NCI-H1436 treated with DMSO at 0.1 percent for 48 hours (cell line): ENCODE measurements at regions not wholly inside any gene's neighbourhood (a gene's known extent, or its start where the extent isn't known, plus 50 kb on each side); places are given as distances from the start of the nearest gene placed in this dataset.
"Not testable (repeated sequence)": the region's sequence is repeated elsewhere in the genome, so short reads cannot be mapped to it uniquely, and the experiment has no call there.

Experiments
- DNase-seq: peaks from one replicate; lab custom pipeline; 2025; lab: John Stamatoyannopoulos, UW

DNA sequence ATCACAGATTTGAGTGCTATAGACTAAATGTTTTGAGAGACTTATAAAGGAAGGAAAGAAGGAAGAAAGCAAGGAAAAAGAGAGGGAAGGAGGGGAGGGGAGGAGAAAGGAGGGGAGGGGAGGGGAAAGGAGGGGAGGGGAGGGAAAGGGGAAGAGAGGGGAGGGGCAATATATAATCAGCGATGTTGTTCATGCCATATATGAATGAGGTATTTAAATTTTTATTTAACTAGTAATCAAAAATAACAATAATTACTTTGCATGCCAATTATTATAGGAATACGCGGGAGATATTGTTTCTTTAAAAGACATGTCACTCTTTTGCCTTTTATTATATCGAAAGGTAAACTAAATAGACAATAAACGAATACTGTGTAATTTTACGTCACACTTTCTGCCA, 1029.7 kb downstream of the FAT4 start:
- no peak for DNase-seq

DNA sequence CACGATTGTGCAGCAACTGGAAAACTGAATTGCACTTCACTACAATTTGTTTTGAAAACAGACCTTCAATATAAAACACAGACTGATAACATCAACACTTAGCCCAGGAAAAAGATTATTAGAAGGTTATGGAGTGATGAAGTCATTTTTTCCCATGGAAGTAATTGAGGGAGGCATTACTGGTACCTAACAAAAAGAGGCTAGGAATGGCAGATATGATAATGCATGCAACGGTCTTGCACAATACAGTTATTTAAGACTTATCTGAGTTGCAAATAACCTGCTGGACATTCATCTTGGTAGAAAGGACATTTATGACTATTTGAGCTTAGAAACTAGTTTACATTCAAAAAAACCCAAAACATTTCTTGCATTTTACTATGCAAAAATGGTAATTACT, 1031.9 kb downstream of the FAT4 start:
- no peak for DNase-seq

DNA sequence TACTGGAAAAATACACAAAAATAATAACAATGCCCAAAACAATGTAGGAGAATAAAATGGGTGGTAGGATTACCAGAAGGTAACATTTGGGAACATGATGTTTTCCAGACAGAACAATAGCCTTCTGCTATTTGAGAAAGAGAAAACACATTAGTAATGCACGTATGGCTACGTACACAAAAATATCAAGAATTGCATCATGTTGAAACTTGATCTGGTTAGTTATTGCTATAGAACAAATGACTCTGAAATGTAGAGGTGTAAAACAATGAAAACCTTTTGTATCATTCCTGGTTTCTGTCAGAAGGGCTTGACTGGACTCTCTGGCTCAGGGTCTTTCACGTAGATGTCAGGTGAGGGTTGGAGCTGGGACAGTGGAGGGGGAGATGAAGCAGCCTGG, 1040.0 kb downstream of the FAT4 start:
- DNase-seq, result no peak

DNA sequence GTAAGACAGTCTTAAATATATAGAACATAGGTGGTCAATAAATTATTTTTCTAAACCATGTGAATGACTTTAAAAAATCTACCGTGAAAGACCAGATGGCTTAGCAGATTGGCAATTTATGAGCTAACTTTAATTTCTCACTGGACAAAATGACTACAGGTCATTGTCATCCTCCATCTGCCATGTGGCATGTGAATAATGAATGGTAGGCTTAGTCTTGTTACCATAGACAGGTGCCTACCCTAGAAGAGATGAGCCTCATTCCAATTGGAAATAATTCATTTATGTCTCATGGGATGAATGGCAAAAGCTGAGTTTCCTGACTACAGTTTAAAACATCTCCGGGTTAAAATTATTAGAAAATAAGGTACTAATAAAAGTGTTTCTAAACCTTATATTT, 1043.3 kb downstream of the FAT4 start:
- no peak for DNase-seq

DNA sequence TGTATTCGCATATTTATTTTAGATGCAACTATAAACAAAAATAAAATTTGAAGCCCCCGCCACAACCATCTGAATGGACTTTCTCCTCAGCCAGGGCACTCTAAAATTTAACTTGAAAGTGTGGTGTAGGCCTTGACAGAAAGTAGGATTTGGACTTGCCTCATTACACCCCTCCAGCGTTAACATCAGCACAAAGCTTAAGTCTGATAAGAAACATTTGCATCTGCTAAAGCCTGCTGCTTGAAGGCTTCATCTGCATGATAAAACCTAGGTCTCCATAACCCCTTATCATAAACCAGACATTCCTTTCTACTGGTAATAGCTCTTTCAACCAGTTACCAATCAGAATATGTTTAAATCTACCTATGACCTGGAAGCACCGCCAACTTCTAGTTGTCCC, 1046.5 kb downstream of the FAT4 start:
- DNase-seq, result no peak

DNA sequence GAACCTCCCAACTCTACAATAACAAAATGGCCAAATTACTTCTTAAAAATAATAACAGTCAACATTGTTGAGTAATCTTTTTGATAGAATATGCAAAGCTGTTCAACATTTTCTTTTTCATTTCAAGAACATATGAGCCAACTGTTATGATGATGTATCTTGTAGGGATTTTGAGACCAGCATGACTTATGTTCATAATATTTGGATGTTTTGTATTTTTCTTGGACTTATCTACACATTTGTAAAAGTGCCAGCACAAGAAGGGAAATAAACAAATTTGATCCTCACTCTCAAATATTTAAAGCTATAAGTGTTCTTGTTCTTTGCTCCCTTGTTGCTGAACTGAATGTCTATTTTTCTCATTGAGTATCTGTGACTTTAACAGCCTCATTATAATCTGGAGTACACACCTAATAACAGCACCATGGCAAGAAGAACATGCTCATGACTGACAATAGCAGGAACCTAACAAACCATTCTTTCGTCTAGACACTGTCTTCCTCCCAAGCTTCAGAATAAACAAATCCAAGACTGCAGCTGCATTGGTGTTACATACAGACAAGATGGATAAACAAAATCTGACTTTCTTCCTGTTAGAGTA, 1049.7 kb downstream of the FAT4 start:
- DNase-seq, result no peak

DNA sequence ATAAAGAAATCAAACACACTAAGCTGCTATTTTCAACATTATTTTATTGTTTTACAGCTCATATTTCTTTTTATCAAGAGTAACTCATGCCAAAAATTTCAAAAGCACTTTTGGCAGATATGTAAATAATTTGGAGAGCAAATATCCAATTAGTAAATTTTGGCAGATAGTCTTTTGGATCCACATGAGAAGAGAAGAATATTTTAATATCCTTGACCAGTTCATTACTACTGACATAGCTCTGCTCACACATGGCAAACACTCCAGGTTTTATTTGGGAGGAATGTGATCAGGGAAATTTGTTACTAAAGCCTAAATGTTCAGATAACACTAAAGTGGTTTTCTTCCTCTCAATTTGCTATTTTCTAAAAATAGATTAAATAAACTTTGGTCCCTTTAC, 1054.3 kb downstream of the FAT4 start:
- DNase-seq, result no peak

DNA sequence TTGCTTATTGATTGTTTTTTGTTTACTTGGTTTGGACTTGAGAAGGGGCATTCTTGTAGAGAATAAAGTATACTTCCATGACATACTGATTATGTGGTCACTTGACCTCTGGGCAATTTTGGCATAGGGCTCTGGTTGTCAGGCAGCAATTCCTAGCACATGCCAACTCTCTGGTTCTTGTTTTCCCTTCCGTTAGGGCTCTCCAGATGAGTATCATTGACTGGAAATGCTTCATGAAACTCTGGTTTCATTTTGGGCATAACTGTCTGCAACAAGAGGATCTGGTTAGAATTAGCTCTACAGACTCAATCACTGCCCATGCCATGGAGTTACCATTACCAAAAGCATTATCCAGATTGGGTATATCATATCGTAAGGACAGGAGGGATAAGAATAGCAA, 1057.9 kb downstream of the FAT4 start:
- no peak for DNase-seq

DNA sequence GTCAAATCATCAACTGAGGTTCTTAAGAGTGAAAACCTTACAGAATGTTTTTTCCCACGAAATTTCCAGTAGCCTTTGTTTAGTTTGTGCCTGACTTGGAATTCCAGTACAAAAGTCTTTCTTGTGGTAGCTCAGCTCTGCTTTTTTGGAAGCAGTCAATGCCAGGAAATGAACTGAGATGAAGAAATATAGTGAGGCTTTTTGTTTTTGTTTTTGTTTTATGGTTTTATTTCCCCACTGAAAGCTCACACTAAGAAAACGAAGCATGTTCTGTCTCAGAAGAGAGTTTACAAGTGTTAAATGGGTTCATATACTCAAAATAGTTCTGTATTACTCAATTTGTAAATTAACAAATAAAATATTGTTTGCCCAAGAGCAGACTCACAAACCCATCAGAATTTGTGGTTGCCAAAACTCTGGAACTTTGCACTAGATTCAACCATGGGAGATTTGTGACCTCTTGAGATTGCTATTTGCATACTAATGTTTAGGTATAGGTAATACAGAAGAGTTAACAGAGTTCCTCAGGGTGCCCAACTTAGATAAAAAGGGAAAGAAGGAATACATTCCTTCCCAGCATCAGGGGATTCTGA, 1060.8 kb downstream of the FAT4 start:
- DNase-seq, result no peak

DNA sequence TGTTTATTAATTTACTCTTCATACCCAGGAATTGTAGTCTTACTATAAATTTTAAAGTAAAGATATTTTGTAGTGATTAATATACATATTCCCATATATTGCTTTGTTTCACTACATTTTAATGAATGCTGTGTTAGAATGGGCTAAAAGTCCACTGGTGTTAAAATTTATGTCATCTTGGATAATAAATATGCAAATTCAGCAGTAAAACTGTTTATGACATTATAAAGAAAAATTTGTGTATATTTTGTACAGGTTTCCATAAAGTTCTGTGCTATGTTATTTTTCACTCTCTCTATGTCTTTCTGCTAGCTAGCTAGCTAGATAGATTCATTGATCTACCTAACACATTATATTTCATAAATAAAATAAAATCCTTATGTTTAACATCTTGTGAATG, 1071.2 kb downstream of the FAT4 start:
- DNase-seq, result no peak

DNA sequence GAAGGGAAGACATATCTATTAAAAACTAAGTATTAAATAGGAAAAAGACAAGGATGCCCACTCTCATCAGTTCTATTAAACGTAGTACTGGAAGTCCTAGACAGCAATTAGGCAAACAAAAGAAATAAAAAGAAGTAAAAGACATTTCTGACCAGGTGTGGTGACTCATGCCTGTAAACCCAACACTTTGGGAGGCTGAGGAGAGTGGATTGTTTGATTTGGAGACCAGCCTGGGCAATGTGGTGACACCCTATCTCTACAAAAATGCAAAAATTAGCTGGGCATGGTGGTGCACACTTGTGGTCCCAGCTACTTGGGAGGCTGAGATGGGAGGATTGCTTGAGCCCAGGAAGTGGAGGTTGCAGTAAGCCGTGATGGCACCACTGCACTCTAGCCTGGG, 1071.8 kb downstream of the FAT4 start:
- no peak for DNase-seq

DNA sequence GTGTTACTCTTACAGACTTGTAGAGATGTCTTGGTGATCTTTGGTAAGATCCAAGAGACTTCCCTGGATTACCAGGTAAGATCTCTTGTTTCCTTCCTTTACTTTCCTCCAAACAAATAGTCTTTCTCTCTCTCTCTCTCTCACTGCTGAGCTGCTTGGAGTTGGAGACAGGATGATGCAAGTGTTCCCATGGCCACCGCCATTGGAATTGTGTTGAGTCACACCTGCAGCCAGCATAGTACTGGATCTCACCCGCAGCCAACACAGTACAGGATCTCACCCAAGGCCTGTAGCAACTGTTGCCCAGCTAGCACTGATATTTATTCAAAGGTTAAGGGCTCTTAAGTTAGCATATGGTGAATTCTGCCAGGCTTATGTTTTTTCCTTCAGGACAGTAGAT, 1080.9 kb downstream of the FAT4 start:
- no peak for DNase-seq

DNA sequence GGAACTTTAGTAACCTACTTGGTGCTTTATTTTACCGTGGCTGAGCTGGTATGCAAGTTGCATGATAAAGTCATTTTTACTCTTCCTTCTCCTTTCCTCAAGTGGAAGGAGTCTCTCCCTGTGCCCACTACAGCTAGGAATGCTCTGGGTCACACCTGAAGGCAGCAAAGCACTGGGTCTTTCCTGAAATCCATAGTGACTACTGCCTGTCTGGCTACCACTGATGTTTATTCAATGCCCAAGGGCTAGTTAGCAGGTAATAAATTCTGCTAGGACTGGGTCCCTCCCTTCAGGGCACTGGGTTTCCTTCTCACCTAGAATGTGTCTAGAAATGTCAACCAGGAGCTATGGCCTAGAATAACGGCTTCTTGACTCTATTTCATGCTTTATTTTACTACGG, 1081.4 kb downstream of the FAT4 start:
- no peak for DNase-seq

DNA sequence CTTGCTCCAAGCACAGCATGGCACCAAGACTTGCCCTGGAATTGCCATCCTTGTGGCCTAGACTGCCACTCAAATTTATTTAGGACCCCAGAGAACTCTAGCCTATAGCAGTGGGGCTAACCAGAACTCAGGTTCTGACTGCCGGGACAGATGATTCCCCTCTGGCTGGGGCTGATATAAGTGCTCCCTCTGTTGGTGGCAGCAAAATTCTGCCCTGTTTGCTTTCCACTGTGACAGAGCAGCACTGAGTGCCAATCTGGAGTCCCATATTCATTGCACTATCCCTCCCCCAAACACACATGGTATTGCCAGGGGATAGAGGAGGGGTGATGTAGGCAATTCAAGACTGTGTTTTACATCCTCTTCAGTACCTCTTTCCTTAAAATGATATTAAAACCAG, 1081.9 kb downstream of the FAT4 start:
- DNase-seq, result no peak

DNA sequence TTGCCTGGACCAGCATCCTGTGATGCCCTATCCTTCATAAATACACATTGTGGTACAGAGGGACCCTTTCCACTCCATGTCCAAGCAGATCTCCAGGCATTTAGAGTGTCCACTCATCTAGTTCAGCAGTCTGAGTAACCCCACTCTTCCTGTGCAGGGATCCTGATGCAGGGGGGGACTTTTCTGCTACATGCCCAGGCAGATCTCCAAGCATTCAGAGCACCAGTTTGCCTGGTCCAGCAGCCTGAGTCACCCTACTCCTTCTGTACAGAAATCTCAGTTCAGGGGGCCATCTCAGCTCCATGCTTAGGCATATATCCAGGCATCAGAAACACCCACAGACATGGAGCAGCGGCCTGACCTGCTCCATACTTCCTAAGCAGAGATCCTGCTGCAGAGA, 1089.8 kb downstream of the FAT4 start:
- DNase-seq, result no peak

DNA sequence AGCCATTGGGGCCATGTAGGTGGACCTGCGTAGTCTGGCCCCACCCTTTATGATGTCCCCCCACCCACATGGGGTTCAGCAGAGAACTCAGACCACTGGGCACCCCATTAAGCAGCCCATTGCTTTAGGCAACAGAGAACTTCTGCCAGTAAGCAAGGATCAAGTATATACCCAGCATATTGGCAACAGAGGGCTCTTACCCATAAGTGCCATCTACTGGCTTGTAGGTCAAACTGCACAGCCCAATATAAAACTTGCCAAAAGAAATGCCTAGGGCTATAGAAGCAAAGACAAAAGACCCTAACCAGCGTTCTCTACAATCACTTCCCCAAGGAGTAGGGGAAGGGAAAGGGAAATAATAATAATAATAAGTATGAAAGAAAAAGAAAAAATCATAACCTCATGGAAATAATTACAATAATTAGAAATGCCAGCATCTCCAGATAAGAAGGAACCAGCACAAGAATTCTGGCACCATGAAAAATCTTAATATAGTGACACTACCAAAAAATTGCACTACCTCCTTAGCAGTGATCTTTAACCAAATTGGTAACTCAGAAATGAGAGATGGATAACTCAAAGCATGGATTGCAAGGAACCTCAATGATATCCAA, 1090.7 kb downstream of the FAT4 start:
- no peak for DNase-seq

DNA sequence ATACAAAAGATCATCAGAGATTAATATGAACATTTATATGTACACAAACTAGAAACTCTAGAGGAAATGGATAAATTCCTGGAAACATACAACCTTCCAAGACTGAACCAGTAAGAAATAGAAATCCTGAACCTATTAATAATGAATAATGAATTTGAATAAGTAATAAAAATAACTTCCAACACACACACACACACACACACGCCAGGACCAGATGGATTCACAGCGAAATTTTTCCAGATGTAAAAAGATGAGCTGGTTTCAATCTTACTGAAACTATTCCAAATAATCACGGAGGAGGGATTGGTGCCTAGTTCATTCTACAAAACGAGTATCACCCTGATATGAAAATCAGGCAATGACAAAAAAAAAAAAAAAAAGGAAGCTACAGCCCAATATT, 1095.0 kb downstream of the FAT4 start:
- no peak for DNase-seq

DNA sequence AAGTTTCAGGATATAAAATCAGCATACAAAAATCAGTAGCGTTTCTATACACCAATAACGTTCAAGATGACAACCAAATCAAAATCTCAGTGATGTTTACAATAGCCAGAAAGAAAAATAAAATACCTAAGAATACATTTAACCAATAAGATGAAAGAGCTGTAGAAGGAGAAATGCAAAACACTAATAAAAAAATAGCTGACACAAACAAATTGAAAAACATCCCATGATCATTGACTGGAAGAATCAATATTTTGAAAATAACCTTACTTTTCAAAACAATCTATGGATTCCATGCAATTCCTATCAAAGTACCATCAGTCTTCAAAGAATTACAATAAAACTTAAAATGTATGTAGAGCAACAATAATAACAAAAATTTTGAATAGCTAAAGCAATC, 1096.3 kb downstream of the FAT4 start:
- no peak for DNase-seq

DNA sequence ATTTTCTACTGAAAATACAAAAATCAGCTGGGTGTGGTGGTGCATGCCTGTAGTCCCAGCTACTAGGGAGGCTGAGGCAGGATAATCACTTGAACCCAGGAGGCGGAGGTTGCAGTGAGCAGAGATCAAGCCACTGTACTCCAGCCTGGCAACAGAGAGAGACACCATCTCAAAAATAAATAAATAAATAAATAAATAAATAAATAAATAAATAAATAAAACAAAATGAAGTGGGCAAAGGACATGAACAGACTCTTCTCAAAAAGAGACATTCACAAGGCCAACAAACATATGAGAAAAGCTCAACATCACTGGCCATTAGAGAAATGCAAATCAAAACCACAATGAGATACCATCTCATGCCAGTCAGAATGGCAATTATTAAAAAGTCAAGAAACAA, 1097.6 kb downstream of the FAT4 start:
- DNase-seq, result not testable (repeated sequence)

DNA sequence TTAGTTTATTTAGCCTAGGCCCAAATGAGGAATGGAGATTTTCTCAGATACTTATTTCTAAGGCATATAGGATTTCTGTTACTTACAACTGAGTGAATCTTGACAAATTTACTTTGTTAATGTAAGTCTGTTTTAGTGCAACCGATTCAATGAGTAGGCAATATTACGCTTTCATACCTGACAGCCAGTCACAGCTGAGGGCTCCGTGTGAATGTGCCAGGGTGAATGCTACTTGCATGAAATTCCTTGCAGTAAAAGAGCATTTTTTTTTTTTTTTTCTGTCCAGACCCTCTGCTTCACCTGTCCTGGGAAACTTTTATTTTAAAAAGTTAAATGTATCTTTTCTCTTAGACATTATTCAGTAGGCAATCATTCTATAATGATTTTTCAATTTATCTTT, 1100.0 kb downstream of the FAT4 start:
- DNase-seq, result no peak

DNA sequence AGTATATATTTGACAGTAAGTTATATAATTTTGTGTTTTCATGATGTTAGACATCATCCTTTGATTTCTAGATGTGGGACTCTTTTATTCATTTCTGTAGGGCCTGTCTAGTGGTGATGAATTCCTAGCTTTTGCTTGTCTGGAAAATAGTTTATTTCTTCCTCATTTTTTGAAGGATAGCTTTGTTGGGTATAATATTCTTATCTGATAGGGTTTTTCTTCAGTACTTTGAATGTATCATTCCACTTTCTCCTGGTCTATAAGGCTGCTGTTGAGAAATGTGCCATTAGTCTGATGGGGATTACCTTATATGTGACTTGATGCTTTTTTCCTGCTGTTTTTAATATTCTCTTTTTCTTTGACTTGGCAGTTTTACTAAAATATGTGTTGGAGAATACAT, 1104.5 kb downstream of the FAT4 start:
- no peak for DNase-seq

DNA sequence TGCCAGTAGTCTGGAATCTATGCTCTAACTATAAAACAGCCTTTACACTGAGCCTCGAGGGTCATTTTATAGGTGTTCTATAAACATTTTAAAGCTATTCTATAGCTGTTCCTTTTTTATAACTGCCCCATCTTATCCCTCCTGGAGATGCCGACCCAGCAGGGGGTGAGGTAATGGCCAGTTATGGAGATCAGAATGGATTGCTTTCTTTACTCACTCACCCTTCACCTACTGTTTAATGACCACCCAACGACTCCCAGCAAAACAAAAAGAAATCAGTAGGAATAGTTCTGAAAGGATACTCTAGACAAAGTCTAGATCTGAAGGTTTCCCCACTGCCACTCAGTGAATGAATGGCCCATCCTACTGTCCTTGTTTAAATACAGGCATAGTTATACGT, 1113.1 kb downstream of the FAT4 start:
- no peak for DNase-seq

DNA sequence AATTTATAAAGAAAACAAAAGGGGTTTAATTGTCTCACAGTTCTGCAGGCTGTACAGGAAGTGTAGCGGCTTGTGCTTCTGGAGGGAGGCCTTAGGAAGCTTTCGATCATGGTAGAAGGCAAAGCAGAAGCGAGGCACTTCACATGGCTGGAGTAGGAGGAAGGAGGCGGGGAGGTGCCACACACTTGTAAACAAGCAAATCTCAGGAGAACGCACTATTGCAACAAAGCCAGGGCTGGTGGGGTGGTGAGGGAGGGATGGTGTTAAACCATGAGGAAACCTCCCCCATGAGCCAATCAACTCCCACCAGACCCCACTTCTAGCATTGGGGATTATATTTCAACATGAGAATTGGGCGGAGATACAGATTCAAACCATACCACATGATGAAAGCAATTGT, 1116.3 kb downstream of the FAT4 start:
- no peak for DNase-seq

DNA sequence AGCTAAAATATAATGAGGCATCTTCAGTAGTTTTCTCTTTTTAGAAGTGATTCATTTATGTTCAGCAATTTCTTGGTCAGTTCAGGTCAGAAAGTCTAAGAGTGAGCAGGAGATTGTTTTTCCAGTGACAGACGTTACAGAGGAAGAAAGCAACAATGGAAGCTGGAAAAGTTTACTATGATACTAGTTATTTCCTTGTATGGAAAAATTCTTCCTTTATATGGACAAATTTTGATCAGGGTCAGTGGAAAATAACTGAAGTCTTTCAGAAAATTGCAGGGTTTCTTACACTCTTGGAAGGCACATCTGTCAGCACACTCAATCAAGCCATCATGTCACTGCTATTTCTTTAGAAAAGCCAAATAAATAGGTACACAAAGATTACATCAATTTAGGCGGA, 1120.7 kb downstream of the FAT4 start:
- DNase-seq, result no peak
